ENCODE measurements at regions not wholly inside any gene's neighbourhood (a gene's known extent, or its start where the extent isn't known, plus 50 kb on each side); places are given as distances from the start of the nearest gene placed in this dataset.
"Not testable (repeated sequence)": the region's sequence is repeated elsewhere in the genome, so short reads cannot be mapped to it uniquely, and the experiment has no call there.

DNA sequence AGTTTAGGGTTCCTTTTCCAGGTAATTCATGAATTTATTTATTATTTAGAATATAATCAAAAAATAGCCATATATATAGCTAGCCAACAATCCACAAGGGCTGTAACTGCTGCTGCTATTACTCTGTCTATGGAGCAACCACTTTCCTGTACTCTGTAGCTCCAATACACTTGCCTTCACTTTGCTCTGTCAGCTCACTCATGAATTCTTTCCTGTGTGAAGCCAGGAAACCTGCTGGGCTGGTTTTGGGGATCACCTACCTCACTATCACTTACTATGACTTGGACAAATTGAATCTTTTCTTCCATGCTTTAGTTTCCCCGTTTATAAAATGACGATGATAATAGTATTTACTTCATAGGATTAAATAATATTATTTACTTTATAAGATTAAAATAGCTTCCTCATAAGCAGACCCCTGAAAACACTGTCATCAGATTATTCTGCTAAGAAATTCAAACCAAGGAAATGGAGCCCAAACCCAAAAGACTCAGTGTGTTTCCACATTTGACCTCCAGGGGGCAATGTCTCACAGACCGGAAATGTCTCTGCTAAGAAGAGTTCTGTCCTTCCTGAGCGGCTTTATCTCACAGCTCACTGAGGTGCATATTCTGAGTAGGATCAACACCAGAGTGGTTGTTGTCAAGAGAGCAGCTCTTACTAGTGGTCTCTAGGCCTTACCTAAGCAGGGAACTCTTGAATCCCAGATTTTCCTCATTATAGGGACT is 457.1 kb downstream of the DAD1 start:
- peak; percentile 49 for DNase-seq

DNA sequence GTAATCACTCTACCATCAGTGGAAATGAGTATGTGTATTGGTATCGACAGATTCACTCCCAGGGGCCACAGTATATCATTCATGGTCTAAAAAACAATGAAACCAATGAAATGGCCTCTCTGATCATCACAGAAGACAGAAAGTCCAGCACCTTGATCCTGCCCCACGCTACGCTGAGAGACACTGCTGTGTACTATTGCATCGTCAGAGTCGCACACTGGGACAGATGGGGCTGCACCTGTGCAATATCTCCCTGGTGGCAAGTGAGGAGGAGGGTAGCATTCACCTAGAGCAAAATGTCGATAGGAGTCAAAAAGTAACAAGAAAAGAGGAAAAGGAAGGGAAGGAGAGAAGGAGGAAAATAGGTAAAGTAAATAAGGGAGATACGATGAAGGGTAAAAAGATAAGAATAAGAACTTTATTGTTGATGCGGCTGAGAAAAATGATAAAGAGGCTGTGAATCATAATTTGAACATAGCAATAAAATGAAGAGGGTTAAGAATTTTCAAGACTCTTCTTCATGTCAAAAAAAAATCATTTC is 450.5 kb upstream of the OR4E1 start:
- DNase-seq = no peak

DNA sequence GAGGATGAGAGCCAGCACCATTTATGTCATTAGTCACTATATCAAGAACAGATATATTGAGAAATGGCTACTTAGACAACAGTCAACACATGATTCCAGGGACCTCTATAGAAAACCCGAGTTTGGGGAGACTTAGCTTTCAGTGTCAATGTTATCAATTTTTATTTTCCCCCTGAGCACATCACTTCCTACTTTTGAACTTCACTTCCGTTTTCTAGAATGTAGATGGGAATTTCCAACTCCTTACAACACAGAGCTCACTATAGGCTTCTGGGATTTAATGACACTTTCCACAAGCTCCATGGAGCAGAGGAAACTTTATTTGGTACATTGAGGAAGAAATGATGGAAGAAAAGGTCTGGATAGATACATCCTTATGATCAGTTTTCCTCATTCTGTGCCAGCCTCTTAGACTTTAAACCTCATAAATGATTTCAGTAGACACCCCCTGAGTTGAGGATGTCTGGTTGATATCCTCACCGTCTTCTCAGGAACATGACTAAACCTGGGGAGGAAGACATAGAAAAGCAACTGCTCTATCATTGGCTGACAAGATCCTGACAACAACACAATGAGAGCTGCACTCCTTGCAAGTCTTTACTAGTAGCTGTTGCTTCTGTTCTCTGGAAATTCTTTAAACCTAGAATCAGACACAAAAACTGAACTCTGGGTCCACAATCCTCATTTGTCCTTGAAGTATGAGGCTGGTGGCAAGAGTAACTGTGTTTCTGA is 449.4 kb upstream of the OR4E1 start:
- no peak for DNase-seq

DNA sequence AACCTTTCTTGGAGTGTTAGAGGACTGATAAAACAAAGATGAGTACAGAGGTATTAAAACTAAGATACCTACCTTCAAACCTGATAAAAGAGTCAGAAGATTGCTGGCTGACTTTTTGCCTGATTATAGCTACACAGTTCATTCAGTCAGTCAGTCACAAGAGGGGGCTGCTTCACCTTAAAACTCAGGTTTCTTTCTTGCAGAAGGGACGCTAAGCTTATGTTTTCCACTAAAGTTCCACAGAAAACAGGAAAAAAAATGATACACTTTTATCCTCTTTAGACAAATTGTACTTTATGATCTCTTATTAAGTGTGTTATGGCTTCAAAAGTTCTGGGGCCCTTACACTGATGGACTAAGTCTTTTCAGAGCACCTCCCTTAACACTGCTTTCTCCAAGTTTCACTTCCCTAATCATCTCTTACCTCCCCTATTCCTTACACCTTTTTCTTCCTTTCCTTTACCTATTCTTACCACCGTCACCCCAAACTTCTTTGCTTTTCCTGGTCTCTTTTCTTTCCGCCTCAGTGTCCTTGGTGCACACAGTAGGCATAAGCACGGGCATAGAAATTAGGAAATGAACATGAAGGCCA is 448.7 kb upstream of the OR4E1 start:
- DNase-seq = no peak

DNA sequence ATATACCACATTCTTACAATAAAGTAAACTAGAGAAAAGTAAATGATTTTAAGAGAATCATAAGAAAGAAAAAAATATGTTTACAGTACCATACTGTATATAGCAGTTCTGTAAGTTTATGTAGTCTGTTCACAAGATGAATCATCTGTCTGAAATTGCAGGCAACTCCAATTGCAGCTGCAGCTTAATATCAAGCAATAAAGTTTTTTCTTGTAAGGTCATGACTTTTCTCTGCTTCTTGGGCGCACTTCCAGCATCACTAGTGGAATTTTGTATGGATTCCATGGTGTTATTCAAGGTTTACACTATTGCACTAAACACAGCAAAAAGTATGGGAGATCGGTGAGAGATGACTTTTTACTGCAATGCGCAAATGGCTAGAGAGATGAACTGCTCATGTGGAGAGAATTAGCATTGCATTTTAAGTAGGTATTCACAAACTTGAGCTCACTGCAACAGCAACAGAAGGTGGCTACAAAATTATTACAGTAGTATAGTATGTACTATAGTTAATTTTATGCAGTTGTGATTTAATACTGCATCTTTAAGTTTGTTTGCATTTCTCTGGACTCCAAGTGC is 445.4 kb upstream of the OR4E1 start:
- no peak for DNase-seq

DNA sequence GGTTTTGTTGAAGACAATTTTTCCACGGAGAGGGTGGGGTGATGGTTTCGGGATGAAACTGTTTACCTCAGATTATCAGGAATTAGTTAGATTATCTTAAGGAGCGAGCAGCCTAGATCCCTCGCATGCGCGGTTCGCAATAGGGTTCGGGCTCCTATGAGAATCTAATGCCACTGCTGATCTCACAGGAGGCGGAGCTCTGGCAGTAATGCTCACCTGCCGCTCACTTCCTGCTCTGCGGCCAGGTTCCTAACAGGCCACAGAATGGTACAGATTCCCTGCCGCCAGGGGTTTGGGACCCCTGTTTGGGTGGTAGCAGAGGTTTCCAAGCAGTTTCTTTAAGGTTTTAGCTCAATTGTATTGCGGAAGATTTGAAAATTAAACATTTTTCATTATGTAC is 439.8 kb upstream of the OR4E1 start:
- peak; percentile 20 for DNase-seq

DNA sequence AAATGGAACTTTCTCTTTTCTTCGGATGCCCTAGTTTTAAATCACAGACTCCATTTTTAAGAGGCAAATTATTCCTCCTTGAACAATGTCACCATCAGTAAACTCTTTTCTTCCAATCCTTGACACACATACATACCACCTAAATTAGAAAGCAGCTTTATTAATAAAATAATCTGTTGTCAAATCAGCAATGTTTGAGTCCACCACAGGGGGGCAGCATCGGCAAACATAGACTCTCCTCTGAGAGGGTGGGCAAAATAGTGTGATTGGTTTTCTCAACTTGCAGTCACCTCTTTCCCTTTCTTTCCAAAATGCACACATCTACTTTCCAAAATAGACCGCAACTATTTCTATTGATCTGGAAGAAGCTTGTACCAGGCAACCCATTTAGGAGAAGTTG is 438.4 kb upstream of the OR4E1 start:
- DNase-seq = peak; percentile 60

DNA sequence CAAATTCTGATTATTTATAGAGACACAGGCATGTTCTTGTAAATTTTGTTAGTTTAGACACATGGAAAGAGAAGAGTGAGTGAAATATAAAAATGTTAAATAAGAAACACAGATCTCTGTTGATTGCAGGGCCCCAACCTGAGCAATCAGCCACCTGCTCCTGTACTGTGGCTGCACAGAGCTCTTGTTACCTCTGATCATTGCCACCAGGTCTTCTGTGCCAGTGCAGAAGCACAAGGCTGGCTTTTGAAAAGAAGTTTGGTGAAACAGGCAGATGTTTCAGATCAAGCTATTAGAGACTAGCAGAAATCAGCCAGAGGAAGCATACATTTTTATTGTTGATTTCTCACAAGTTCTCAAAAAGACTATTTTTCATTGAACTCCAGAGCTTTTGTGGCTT is 434.1 kb upstream of the OR4E1 start:
- DNase-seq = no peak

DNA sequence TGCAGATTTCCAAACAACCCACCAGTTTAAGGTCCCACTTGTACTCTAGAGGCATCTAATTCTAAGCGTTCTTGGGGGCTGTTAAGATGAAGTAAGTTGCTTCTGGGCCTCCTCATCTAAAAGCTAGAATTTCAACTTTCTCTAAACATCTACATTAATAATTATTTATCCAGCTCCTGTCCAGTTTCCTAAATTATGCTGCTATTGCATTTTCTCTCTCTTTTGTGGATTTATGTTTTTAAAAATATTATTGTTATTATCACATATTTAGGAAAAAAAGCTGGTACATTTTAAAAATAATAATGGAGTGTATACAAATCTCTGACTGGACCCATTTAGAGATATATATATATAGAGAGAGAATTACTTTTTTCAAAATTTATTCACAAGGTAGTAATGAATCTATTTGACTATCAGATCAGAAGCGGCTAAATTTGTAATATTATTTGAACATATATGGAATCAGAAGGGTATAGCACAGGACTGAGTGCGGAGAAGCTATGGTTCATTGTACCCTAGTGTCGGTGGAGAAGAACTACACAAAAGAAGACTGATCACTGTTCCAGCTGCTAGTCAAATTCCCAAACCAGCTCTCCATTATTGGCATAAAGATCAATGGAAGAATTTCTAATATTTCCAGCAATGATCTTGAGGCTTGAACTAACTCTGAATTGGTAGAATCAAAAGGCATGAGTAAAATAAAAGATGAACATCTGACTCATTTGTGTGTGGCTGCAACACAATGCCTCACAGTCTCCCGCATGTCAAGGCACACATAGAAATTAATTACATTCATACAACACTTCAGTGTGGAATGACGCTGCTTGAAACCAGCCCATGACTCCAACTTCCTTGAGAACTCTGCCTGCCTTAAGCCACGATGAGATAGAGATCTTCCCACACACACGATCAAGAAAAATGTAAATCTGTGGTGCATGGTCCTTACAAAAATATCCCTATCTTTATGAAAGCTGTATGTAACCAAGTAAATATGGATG is 433.4 kb upstream of the OR4E1 start:
- DNase-seq = peak; percentile 19

DNA sequence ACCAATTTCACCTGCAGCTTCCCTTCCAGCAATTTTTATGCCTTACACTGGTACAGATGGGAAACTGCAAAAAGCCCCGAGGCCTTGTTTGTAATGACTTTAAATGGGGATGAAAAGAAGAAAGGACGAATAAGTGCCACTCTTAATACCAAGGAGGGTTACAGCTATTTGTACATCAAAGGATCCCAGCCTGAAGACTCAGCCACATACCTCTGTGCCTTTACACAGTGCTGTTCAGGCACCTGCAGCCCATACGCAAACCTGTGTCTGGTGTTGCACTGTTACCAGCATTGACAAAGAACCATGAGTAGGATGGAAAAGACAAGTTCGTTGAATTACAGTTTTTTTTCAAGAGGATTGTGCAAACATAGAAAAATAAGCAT is 432.0 kb upstream of the OR4E1 start:
- no peak for DNase-seq

DNA sequence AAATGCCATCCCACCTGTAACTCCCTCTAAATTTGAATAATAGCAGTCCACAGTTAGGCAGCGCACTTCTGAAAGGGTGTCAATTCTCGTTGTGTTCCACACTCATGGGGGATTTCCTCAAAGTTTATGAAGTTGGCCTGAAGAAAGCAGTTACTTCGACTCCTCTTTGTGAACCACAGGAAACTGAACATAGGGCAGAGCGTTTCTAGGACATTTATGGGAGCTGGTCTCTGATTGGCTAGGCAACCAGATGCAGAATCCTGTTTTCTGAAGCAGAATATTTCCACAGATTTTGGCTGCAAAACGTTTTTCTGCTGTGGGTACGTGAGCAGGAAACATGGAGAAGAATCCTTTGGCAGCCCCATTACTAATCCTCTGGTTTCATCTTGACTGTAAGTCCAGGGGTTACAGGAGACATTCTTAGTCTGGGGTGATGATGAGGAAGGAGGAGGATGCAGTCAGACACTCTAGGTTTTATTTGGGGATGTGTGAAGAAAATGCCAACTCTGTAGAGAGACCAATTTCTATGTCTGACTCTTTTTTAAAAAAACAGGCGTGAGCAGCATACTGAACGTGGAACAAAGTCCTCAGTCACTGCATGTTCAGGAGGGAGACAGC is 431.5 kb upstream of the OR4E1 start:
- no peak for DNase-seq

DNA sequence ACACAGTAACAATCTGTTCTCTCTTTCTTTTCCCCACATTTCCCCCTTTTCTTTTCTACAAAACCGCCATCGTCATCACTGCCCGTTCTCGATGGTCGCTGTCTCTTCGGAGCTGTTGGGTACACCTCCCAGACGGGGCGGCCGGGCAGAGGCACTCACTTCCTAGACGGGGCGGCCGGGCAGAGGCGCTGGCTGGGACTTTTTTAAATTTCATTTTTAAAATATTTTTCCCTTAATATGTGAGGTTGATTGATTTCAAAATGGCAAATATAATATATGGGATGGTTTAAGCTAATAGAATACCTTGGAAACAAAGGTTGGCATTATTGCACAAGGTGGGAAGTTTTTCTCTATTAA is 427.1 kb upstream of the OR4E1 start:
- DNase-seq = not testable (repeated sequence)

DNA sequence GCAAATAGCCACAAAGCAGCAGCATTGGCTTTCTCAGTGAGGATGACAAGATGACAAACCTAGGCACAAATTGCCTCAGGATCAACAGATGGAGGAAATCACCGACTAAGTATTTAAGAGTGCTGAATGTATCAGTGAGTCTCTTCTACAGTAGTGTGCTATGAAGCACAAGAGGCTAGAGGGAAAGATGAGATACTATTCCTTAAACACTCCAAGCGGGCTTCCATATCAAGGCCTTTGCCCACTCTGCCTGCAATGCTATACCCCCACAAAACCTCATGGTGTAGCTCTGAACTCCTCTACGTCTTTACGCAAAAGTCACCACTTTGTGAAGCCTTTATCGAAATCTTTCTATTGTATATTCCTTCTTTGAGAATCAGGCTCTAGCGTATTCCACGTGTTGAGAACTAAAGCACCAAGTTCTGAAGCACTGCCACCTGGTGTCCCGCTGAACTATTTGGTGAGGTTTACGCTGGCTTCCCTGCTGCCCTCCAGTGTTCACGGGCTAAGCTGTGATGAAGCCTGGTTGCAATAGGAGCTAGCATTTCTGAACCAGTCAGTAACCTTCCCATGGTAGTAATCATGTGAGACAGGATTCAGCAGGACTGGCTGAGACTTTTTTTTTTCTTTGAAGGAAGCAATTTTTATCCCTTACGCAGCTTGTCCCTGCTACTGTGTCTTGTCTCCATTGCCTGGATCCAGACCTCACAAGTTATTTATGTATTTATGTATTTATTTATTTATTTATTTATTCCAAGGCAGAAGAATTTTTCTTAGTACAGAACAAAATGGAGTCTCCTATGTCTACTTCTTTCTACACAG is 426.5 kb upstream of the OR4E1 start:
- peak; percentile 59 for DNase-seq

DNA sequence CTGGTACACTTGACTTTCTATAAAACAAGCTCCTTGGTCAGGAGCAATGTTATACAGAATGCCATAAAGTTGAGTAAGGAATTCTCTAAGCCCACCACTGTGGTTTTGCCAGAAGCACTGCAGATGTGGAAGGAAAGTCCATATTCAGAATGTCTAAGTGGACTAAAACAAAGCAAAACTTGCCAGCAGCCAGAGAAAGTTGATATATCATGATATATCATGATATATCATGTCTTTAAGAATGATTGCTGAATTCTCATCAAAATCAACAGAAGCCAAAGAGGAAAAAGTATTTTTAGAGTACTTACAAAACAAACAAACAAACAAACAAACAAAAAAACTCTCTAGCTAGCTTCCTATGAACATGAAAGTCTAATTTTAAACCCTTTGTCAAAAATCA is 424.8 kb upstream of the OR4E1 start:
- no peak for DNase-seq

DNA sequence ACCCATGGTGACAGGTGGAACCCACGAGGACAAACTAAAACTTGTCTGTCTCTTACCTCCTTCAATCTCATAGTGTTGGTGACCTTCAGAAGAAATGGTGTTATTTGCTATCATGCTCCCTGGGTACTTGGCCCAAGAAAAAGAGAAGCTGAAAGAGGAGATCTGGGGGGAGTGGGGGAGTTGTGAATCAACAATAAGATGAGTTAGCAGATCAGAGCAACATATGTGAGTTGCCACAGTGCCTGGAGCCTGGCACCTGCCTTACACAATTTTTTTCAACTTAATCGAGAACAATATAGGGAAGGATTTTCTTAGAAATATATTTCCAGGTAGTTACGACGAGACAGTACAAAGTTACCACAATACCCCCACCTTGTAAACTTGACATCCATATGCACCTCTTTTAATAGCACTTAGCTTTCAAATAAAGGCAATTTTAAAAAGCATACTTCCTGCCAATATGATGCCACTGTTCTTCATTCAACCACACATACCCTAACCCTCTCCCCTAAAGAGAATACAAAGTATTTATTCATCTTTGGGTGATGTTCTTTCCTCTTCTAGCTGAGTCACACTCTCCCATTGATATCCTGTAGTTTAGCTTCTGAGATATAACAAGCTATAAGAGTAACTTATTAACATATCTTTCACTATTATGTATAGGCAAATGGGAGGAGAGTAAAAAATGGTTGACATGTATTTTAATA is 424.1 kb upstream of the OR4E1 start:
- no peak for DNase-seq

DNA sequence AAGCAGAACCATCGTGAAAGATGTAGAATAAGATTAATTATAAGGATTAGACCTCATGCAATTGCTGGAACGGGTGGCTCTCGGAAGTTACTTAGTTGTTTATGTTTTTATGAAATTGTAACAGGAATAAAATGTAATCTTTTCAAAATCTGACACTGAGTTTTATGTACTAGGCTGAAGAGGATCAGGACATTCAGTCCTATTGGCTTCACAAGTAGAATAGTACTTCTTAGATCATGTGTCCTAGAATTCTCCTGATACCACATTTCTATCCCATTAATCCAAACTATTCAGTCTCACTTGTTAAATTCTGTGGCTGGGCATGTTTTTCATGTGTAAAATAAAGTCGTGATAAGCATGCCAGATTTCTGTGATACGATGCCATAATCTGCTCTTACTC is 423.5 kb upstream of the OR4E1 start:
- no peak for DNase-seq

DNA sequence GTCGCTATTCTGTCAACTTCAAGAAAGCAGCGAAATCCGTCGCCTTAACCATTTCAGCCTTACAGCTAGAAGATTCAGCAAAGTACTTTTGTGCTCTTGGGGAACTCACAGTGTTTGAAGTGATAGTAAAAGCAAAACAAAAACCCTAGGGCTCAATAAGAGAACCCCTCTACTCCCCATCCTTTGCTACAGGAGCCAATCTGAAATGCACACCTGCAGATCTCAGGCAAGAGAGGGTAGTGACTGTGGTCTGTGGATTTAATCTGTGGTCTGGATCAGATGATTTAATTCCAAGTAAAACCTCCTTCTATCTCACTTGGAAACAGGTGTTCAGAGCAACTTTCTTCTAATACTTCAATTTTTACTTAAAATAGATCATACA is 422.9 kb upstream of the OR4E1 start:
- DNase-seq = no peak

DNA sequence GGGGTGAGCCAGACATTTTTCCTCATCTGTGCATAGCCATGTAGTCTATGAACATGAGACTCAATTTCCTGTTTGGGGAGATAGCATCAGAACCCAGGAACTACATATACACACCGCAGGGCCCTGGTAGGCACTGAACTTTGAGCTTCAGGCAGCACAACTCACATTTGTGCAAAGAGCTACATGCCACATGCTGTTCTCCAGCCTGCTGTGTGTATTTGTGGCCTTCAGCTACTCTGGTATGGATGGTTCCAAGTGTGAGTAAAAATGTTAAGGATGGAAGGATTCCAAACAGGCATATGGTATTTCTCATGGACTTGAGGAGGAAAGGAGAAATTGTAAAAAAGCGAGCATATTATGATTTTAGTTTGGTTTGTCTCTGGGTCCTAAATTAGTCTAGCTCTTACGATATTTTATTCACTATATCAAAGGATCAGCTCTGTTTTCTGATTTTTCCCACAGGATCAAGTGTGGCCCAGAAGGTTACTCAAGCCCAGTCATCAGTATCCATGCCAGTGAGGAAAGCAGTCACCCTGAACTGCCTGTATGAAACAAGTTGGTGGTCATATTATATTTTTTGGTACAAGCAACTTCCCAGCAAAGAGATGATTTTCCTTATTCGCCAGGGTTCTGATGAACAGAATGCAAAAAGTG is 422.4 kb upstream of the OR4E1 start:
- no peak for DNase-seq

DNA sequence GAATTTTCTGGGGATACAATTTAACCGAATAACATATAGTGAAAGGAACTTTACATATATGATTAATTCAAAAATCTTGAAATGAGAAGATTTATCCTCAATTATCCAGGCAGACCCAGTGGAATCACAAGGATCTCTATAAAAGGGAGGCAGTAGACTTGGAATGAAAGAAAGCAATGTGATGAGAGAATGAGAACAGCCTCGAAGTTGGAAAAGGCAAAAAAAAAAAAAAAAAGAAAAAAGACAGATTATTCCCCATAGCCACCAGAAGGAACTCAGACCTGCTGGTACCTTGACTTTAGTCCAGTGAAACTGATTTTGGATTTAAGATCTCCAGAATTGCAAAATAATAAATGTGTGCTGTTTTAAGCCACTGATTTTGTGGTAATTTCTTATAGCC is 416.3 kb upstream of the OR4E1 start:
- DNase-seq = no peak

All from stimulated activated CD4-positive, alpha-beta T cell treated with anti-CD3 and anti-CD28 coated beads, Interleukin-15, amount 100 ng/mL, for 24 hours (primary cell).